NCI-H2227 treated with DMSO at 0.1 percent for 48 hours (cell line): ENCODE measurements at regions not wholly inside any gene's neighbourhood (a gene's known extent, or its start where the extent isn't known, plus 50 kb on each side); places are given as distances from the start of the nearest gene placed in this dataset.
"Not testable (repeated sequence)": the region's sequence is repeated elsewhere in the genome, so short reads cannot be mapped to it uniquely, and the experiment has no call there.

Experiments
- DNase-seq: peaks from one replicate; lab custom pipeline; 2025; lab: John Stamatoyannopoulos, UW

DNA sequence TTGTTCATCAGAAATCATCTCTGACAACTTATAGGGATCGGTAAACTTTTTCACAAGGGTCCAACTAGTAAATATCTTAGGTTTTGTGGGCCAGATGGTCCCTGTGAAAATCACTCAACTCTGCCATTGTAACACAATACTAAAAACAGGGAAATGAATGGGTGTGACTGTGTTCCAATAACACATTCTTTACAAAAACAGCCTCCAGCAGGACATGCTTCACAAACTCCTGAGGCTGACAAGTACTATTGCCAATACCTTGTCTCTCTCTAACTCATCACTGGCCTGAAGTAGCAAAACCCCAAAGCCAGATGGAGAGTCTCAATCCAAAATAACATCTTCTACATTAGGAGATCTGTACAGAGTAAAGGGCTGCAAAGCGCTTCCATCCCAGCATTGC lies 312.3 kb downstream of the TOX3 start:
- DNase-seq = no peak

GRCh38 chr16:52229471-52229870 lies 317.5 kb downstream of the TOX3 start:
- DNase-seq = no peak

DNA sequence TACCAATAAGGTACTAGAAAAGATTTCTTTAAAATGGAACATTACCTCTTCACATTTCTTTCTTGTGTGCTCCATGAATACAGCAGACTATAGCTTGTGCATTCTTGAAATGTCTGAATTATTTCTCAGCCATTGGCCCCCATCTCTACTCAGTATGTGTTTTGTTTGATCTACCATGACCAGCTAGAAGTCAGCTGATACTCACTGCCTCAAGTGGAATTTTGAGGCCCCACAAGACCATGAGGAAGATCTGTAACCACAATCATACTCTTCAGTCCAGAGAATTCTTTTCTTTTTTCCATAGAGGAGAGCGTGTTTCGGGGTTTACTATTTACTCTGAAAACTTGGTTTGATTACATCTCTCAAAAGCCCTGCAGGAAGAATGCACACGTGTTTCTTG lies 319.1 kb downstream of the TOX3 start:
- no peak for DNase-seq

- no peak for DNase-seq
These were observed 334.1 kb downstream of the TOX3 start for GRCh38 chr16:52212841-52213240.

- DNase-seq = no peak
These were observed 337.7 kb downstream of the TOX3 start for GRCh38 chr16:52209227-52209626.

DNA sequence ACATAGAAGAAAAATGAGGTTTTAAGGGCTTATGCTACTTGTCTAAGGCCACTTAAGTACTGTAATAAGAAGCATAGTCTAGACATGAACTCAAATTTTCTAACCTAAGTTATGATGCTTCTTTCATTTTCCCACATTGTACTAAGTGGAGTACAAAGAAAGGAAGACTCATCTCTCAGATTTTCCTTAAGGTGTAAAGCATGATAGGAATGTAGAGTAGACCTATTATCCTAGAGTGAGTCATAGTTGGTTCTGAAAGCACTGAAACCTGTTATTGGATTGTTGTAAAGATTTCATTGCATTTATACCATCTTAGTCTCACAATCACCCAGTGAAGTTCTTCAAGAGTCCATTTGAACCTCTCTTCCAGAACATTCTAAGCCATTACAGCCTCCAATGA lies 343.8 kb downstream of the TOX3 start:
- no peak for DNase-seq

DNA sequence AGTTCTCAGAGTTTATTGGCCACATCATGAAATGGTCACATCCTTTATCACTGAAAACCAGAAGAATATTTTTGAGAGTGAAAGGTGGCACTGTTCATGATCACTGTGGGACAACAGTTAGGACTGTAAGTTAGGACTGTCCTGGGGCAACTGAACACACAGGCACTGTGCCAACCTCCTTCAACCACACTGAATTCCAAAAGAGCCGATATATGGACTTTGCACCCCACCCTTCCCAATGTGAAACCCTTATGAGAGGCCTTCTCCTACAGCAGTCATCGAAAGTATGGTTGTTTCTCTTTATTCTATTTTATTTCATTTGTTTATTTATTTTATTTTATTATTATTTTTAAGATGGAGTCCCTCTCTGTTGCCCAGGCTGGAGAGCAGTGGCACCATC lies 353.5 kb downstream of the TOX3 start:
- DNase-seq = no peak

- DNase-seq = peak; percentile 63
These were observed 355.3 kb downstream of the TOX3 start for GRCh38 chr16:52191531-52192134.

DNA sequence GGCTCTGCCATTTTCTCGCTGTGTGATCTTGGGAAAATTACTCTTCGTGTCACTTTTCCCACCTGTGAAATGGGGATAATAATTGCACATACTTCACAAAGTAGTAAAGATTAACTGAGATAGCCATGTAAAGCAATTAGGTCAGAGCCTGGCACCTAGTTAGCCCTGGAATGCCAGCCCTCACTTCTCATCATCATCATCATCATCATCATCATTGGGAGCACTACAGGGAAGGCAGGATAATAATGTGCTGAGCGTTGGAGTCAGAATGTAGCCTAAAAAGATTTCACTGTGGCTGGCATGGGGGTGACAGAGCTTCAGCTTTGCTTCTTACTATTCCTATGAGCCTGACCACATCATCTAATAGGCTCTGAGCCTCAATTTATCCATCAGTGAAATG lies 362.6 kb downstream of the TOX3 start:
- no peak for DNase-seq

DNA sequence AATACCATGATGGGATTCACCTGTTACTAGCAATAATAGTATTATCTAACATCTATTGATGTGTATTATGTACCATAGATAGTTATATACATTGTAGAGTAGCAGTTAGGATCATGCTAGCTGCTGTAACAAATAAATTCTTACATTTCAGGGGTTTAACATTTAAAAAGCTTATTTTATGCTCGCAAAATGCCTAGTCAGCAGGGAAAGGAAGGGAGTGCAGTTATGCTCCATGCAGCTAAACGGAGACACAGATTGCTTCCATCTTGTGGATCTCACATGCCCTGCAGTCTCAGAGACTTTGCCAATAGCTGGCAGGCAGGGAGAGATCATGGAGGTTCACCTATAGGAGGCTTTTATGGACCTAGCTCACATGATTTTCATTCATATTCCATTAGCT lies 364.1 kb downstream of the TOX3 start:
- DNase-seq = no peak

DNA sequence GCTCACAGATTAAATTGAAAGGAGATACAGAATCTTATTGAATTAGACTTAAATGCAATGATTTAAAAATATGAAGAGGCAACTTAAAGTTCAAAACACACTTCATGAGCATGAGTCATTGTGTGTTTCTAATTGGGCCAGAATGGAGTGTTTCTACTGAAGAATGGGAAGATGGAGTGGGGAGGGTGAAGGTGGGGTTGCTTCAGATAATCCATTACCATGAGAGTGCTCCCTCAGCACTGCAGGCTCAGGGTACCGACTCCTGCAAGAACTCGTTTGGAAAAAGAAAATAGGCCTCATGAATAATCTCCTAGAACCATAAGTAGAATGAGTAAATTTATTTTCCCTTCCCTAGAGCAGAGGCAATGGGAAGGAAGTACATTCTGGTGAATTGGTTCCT lies 372.8 kb downstream of the TOX3 start:
- no peak for DNase-seq

- DNase-seq = no peak
These were observed 375.5 kb downstream of the TOX3 start for GRCh38 chr16:52171481-52171880.

DNA sequence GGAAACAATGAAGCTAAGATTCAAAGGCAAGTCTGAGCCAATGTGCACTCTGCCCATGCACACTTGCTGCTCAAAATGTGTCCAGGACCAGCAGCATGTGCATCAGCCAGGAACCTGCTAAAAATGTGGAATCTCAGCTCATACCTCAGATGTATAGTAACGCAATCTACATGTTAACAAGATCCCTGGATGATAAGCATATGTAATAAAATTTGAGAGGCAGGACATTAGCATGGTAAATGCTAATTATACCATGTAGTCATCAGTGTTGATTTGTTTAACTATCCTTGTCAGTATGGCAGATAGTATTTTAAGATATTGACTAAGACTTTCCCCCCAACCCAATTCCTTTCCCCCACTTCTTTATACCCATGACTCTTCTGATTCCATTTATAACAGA lies 379.6 kb downstream of the TOX3 start:
- DNase-seq = no peak

- DNase-seq = peak; percentile 2
These were observed 381.0 kb downstream of the TOX3 start for GRCh38 chr16:52165961-52166360.

- DNase-seq = no peak
These were observed 397.9 kb downstream of the TOX3 start for GRCh38 chr16:52149003-52149402.

DNA sequence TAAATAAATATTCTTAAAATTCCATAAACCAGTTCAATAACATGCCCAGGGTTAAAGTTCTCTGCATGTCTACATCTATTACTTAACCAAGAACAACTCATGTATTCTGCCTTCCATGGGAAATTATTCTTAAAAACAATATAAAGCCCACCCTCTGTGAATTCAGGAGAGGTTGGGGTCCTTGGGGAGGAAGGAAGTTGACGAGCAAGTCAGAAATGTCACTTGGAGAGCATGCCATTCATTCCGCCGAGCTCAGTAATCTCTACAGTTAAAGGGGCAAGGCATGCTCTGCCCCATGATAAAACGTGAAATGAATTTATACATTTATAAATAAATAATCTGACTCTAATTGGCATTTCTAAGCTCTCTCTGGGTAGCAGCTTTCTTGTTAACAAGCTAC lies 405.1 kb downstream of the TOX3 start:
- no peak for DNase-seq

DNA sequence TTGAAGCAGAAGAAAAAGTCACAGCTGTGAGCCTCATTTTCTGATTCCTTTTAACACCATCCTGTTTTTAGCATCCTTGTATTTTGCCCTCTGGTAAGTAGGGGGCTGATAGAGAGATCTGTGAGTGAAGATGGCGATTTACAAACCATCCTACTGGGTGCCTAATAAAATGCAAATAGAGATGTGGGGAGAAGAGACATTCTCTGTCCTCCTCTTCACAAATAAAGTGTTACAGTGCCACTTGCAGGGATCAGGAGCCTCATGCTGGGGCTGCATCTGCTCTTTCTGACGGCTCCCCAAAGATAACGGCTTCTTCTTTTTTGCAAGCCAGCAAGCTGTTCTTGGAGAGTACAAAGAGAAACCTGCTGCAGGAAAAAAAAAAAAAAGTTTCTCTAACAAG lies 418.6 kb downstream of the TOX3 start:
- no peak for DNase-seq

GRCh38 chr16:52123842-52124241 lies 423.1 kb downstream of the TOX3 start:
- no peak for DNase-seq

DNA sequence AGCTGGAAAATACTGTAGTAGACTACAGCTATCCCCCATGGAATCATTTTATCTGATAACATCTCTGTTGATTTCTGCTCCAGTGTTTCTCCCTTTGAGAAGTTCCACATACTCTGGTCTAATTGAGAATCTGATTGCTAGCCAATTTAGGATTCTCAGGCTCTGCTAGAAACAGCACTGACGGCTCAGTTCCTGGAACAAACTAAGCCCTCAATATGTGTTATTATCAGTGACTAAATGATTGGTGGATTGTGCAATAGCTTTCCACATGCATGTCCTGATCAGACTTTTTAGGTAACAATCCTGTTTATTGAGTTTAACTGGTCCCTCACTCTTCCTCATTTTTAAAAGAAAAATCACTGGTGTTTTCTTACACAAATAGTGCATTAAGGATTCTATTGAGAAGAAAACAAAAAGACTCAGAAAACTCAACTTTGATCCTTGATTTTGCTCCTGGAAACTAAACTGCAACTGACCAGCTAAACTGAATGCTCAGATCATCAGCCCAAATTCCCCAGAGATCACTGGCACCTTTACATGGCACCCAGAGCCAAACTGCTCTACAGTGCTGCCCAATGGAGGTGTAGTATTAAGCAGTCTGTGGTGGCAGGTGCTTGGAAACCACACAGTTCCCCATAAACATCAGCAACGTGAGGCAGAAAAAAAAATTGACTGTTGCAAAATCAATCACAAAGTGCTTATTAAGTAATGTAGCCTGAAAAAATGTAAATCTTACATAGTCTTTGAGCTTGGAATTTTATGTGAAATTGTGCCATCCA lies 423.7 kb downstream of the TOX3 start:
- DNase-seq = no peak

DNA sequence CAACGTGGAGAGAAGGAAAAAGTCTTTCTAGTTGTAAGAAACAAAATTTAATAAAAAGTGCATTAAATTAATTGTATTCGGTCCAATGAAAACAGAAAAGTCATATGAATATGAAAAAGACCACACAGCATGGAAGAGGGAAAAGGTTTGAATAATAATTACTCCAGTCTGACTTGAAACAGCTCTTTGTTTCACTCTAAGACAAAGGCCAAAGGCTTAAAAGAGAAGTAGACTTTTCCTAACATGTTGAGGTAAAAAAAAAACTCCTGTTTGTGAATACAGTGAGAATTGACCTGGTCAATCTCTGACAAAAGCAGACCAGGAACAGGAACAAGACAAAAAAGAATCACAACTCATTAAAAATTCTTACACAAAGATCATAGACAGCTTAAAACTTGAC lies 429.8 kb downstream of the TOX3 start:
- no peak for DNase-seq

GRCh38 chr16:52114379-52114778 lies 432.6 kb downstream of the TOX3 start:
- no peak for DNase-seq

GRCh38 chr16:52113533-52114183 lies 433.3 kb downstream of the TOX3 start:
- DNase-seq = no peak

DNA sequence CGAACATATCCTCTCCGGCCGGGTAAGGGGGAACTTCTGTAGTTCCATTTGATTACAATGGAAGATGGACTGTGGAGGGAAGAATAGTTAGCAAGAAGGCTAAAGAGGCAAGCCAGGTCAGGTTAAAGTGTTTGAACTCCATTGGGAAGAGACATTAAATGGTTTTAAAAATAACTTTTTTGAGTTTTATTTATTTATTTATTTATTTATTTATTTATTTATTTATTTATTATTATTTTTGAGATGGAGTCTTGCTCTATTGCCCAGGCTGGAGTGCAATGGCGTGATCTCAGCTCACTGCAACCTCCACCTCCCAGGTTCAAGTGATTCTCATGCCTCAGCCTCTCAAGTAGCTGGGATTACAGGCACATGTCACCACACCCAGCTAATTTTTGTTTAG lies 441.9 kb downstream of the TOX3 start:
- DNase-seq = not testable (repeated sequence)
